ENCODE measurements at regions not wholly inside any gene's neighbourhood (a gene's known extent, or its start where the extent isn't known, plus 50 kb on each side); places are given as distances from the start of the nearest gene placed in this dataset.

GRCh38 chr2:120896126-120896525 lies 160.5 kb downstream of the GLI2 start:
- TF ChIP-seq CTCF (IDR thresholded peaks at IDR 0.05) (no peak), POLR2AphosphoS5 (IDR thresholded peaks at IDR 0.05) (no peak), POLR2A (IDR thresholded peaks at IDR 0.05) (no peak)
